ENCODE measurements at regions not wholly inside any gene's neighbourhood (a gene's known extent, or its start where the extent isn't known, plus 50 kb on each side); places are given as distances from the start of the nearest gene placed in this dataset.
A peak's percentile ranks its signal among the peaks of the same experiment; 100 is the strongest.
"Not testable (repeated sequence)": the region's sequence is repeated elsewhere in the genome, so short reads cannot be mapped to it uniquely, and the experiment has no call there.

- DNase-seq = not testable (repeated sequence)
Observed at GRCh38 chr1:234785471-234785919, 175.5 kb upstream of the IRF2BP2 start.

GRCh38 chr1:234784108-234784507 lies 174.1 kb upstream of the IRF2BP2 start:
- not testable (repeated sequence) for DNase-seq

- DNase-seq = no peak
Observed at GRCh38 chr1:234782791-234783190, 172.8 kb upstream of the IRF2BP2 start.

GRCh38 chr1:234782105-234782751 lies 172.2 kb upstream of the IRF2BP2 start:
- DNase-seq = no peak

- DNase-seq = no peak
Observed at GRCh38 chr1:234781241-234782065, 171.5 kb upstream of the IRF2BP2 start.

- no peak for DNase-seq
Observed at GRCh38 chr1:234780531-234781162, 170.7 kb upstream of the IRF2BP2 start.

- no peak for DNase-seq
Observed at GRCh38 chr1:234780112-234780511, 170.1 kb upstream of the IRF2BP2 start.

- DNase-seq = not testable (repeated sequence)
Observed at GRCh38 chr1:234779600-234779999, 169.6 kb upstream of the IRF2BP2 start.

GRCh38 chr1:234779160-234779538 lies 169.2 kb upstream of the IRF2BP2 start:
- no peak for DNase-seq

- no peak for DNase-seq
Observed at GRCh38 chr1:234778221-234779159, 168.5 kb upstream of the IRF2BP2 start.

- no peak for DNase-seq
Observed at GRCh38 chr1:234777856-234778220, 167.9 kb upstream of the IRF2BP2 start.

GRCh38 chr1:234776876-234777855 lies 167.2 kb upstream of the IRF2BP2 start:
- no peak for DNase-seq

GRCh38 chr1:234776256-234776875 lies 166.4 kb upstream of the IRF2BP2 start:
- DNase-seq = no peak

- no peak for DNase-seq
Observed at GRCh38 chr1:234775477-234776246, 165.7 kb upstream of the IRF2BP2 start.

GRCh38 chr1:234774971-234775370 lies 165.0 kb upstream of the IRF2BP2 start:
- DNase-seq = no peak

GRCh38 chr1:234773936-234774677 lies 164.1 kb upstream of the IRF2BP2 start:
- DNase-seq = no peak

GRCh38 chr1:234772345-234773147 lies 162.6 kb upstream of the IRF2BP2 start:
- peak; percentile 91 for DNase-seq

GRCh38 chr1:234771642-234772344 lies 161.8 kb upstream of the IRF2BP2 start:
- DNase-seq = no peak
